Parathyroid adenoma (tissue), 2 donors: ENCODE measurements at regions not wholly inside any gene's neighbourhood (a gene's known extent, or its start where the extent isn't known, plus 50 kb on each side); places are given as distances from the start of the nearest gene placed in this dataset.

ENCODE experiments used
- H2AFZ ChIP-seq: fragments of 300-600 bp; sonication (generic); one replicate; pipeline ENCODE4 v1.7.0; 2017; ENCODE audit warnings: antibody characterized with exemption, mild to moderate bottlenecking
- H3K27ac ChIP-seq: fragments of 300-600 bp; sonication (generic); one replicate; pipeline ENCODE4 v1.7.0; 2017
- H3K27me3 ChIP-seq: fragments of 300-600 bp; sonication (generic); one replicate; pipeline ENCODE4 v1.7.0; 2017; ENCODE audit warnings: low read length; ENCODE audit not compliant: control insufficient read depth, insufficient read depth
- H3K36me3 ChIP-seq: fragments of 300-600 bp; sonication (generic); one replicate; pipeline ENCODE4 v1.7.0; 2017; ENCODE audit warnings: low read length; ENCODE audit not compliant: control insufficient read depth, insufficient read depth
- H3K4me1 ChIP-seq: fragments of 300-600 bp; sonication (generic); one replicate; pipeline ENCODE4 v1.7.0; 2017; ENCODE audit warnings: control low read depth
- H3K4me2 ChIP-seq: fragments of 300-600 bp; sonication (generic); one replicate; pipeline ENCODE4 v1.7.0; 2017; ENCODE audit warnings: low read length
- H3K4me3 ChIP-seq: fragments of 300-600 bp; sonication (generic); one replicate; pipeline ENCODE4 v1.7.0; 2017; ENCODE audit warnings: low read depth, low read length
- H3K79me2 ChIP-seq: fragments of 300-600 bp; sonication (generic); one replicate; pipeline ENCODE4 v1.7.0; 2017; ENCODE audit warnings: control low read depth
- H3K9ac ChIP-seq: fragments of 300-600 bp; sonication (generic); one replicate; pipeline ENCODE4 v1.7.0; 2017; ENCODE audit warnings: mild to moderate bottlenecking
- H3K9me3 ChIP-seq: fragments of 300-600 bp; sonication (generic); one replicate; pipeline ENCODE4 v1.7.0; 2017; ENCODE audit warnings: low read length; ENCODE audit not compliant: control insufficient read depth
- CTCF ChIP-seq: fragments of 300-600 bp; sonication (generic); IDR thresholded peaks from one replicate; pipeline ENCODE4 v1.7.0; 2017; ENCODE audit warnings: antibody characterized with exemption, mild to moderate bottlenecking
- donor health status: primary hyperparathyroidism.

GRCh38 chr17:71963791-71964190 lies 157.0 kb upstream of the SOX9 start:
- no peak overlapping the region for H2AFZ ChIP-seq
- H3K4me3 ChIP-seq = no peak overlapping the region
- no peaks in the 10 kb centered on the region for H3K4me1 ChIP-seq
- H3K79me2 ChIP-seq = no peaks in the 10 kb centered on the region
- H3K36me3 ChIP-seq = no peaks in the 10 kb centered on the region
- H3K27me3 ChIP-seq = peaks cover 3% of the 10 kb centered on the region
- no peak for TF ChIP-seq CTCF
- H3K27ac ChIP-seq = no peak overlapping the region
- no peaks in the 10 kb centered on the region for H3K9me3 ChIP-seq
- H3K9ac ChIP-seq = no peak overlapping the region
- no peak overlapping the region for H3K4me2 ChIP-seq

- no peak overlapping the region for H3K4me3 ChIP-seq
- H3K36me3 ChIP-seq = no peaks in the 10 kb centered on the region
- peaks cover 3% of the 10 kb centered on the region for H3K27me3 ChIP-seq
- H3K4me2 ChIP-seq = no peak overlapping the region
- H3K9me3 ChIP-seq = no peaks in the 10 kb centered on the region
- TF ChIP-seq CTCF = no peak
- no peaks in the 10 kb centered on the region for H3K4me1 ChIP-seq
- no peak overlapping the region for H2AFZ ChIP-seq
- no peak overlapping the region for H3K9ac ChIP-seq
- H3K27ac ChIP-seq = no peak overlapping the region
- no peaks in the 10 kb centered on the region for H3K79me2 ChIP-seq
These were observed 156.3 kb upstream of the SOX9 start for GRCh38 chr17:71964559-71964958.

- Histone ChIP-seq H3K4me3 (no peak overlapping the region), H3K36me3 (no peaks in the 10 kb centered on the region), H3K27ac (no peak overlapping the region), H3K27me3 (peaks cover 3% of the 10 kb centered on the region), H3K4me1 (no peaks in the 10 kb centered on the region), H2AFZ (no peak overlapping the region), H3K4me2 (no peak overlapping the region), H3K9me3 (no peaks in the 10 kb centered on the region), H3K79me2 (no peaks in the 10 kb centered on the region), H3K9ac (no peak overlapping the region)
- TF ChIP-seq CTCF = no peak
These were observed 154.8 kb upstream of the SOX9 start for GRCh38 chr17:71966055-71966454.

GRCh38 chr17:71966459-71967313 lies 154.1 kb upstream of the SOX9 start:
- Histone ChIP-seq H3K27me3 (peaks cover 3% of the 10 kb centered on the region), H3K79me2 (no peaks in the 10 kb centered on the region), H3K4me2 (no peak overlapping the region), H3K4me1 (no peaks in the 10 kb centered on the region), H3K36me3 (no peaks in the 10 kb centered on the region), H3K9ac (no peak overlapping the region), H3K4me3 (no peak overlapping the region), H3K9me3 (no peaks in the 10 kb centered on the region), H2AFZ (no peak overlapping the region), H3K27ac (no peak overlapping the region)
- no peak for TF ChIP-seq CTCF

- no peak overlapping the region for H2AFZ ChIP-seq
- TF ChIP-seq CTCF = no peak
- no peaks in the 10 kb centered on the region for H3K9me3 ChIP-seq
- peaks cover 3% of the 10 kb centered on the region for H3K27me3 ChIP-seq
- no peaks in the 10 kb centered on the region for H3K36me3 ChIP-seq
- H3K4me1 ChIP-seq = no peaks in the 10 kb centered on the region
- H3K79me2 ChIP-seq = no peaks in the 10 kb centered on the region
- no peak overlapping the region for H3K27ac ChIP-seq
- H3K4me3 ChIP-seq = no peak overlapping the region
- H3K4me2 ChIP-seq = no peak overlapping the region
- H3K9ac ChIP-seq = no peak overlapping the region
These were observed 151.3 kb upstream of the SOX9 start for GRCh38 chr17:71969500-71969899.
